A673 (cell line): ENCODE measurements at regions not wholly inside any gene's neighbourhood (a gene's known extent, or its start where the extent isn't known, plus 50 kb on each side); places are given as distances from the start of the nearest gene placed in this dataset.
"Not testable (repeated sequence)": the region's sequence is repeated elsewhere in the genome, so short reads cannot be mapped to it uniquely, and the experiment has no call there.

Experiments
- BruUV-seq: library from RNA; stranded (reverse); fragments of 400-500 nt; replicated peaks from 2 replicates; lab custom pipeline; 2021; lab: Mats Ljungman, UMichigan
- CTCF ChIA-PET: fragments of 300-600 bp; sonication (Branson Sonifier 250); formaldehyde crosslinking; loops from one replicate; lab custom pipeline; 2022; ENCODE audit warnings: antibody characterized with exemption; lab: Charles Lee
- POLR2A ChIA-PET: fragments of 300-600 bp; sonication (Branson Sonifier 250); formaldehyde crosslinking; loops from one replicate; lab custom pipeline; 2022; ENCODE audit warnings: antibody characterized with exemption; ENCODE audit not compliant: low non-redundant PET; lab: Charles Lee
- DNase-seq: peaks from one replicate; pipeline ENCODE4 v3.0.0-alpha.2; 2015; ENCODE audit warnings: low spot score
- H3K27ac ChIP-seq: fragments of 200-600 bp; sonication (generic); 2 replicates; pipeline ENCODE4 v1.5.1; 2016; ENCODE audit warnings: mixed run types, low read depth, mild to moderate bottlenecking, mixed read lengths, antibody characterized with exemption, low read length; ENCODE audit not compliant: poor library complexity, severe bottlenecking
- H3K27me3 ChIP-seq: fragments of 200-600 bp; sonication (generic); replicated peaks from 2 replicates; pipeline ENCODE4 v1.6.1; 2017; ENCODE audit warnings: mixed run types, low read depth, mild to moderate bottlenecking, mixed read lengths, antibody characterized with exemption, low read length; ENCODE audit not compliant: insufficient read depth, poor library complexity
- H3K36me3 ChIP-seq: fragments of 200-600 bp; sonication (generic); 2 replicates; pipeline ENCODE4 v1.6.1; 2016; ENCODE audit warnings: mixed run types, mild to moderate bottlenecking, mixed read lengths, antibody characterized with exemption, low read length; ENCODE audit not compliant: insufficient read depth, poor library complexity, severe bottlenecking
- H3K4me1 ChIP-seq: fragments of 200-600 bp; sonication (generic); 2 replicates; pipeline ENCODE4 v1.6.1; 2017; ENCODE audit warnings: mixed run types, mild to moderate bottlenecking, mixed read lengths, antibody characterized with exemption, low read length; ENCODE audit not compliant: insufficient read depth, poor library complexity, severe bottlenecking
- H3K4me3 ChIP-seq: fragments of 200-600 bp; sonication (generic); 2 replicates; pipeline ENCODE4 v1.5.1; 2016; ENCODE audit warnings: low read depth, mixed run types, mild to moderate bottlenecking, mixed read lengths, low read length; ENCODE audit not compliant: poor library complexity, severe bottlenecking
- H3K9me3 ChIP-seq: fragments of 200-600 bp; sonication (generic); 2 replicates; pipeline ENCODE4 v1.6.1; 2016; ENCODE audit warnings: mixed run types, low read depth, mild to moderate bottlenecking, mixed read lengths, antibody characterized with exemption, low read length; ENCODE audit not compliant: poor library complexity, severe bottlenecking
- intact Hi-C: fragments of 100-400 bp; cut with micrococcal nuclease; formaldehyde crosslinking; loops from one replicate; pipeline ENCODE4 v1.10.0; 2022; ENCODE audit not compliant: unreplicated experiment

DNA sequence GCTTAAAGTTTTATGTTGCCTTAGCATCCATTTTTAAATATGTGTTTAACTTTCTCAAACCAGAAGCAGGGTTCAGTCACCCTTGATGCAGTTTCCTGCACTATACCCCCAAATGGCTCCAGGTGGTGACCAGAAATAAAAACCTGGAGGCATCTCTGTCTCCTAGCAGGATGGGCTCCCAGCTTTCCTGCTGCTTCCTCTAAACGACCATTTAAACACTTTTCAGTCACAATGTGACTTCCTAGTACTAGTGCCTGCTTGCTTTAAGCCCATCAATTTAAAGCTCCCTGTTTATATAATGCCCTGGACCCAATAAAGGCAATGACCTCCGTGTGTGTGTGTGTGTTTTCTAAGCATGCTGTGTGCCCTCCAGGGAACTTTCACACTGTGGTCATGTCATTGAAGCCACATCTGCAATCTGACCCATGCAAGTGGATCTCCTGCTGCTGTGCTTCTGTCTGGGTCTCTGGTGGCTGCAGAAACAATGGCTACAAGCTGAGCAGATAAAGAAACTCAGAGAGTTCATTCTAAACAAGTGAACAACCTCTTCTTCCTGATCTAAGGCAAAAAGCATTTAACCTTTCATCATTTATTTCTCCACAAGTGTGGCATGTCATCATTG is 175.3 kb downstream of the SPATA31A6 start:
- H3K36me3 ChIP-seq, H3K27ac ChIP-seq, DNase-seq, CTCF ChIA-PET, H3K4me1 ChIP-seq, H3K9me3 ChIP-seq, POLR2A ChIA-PET, H3K27me3 ChIP-seq, intact Hi-C loops, BruUV-seq, H3K4me3 ChIP-seq: not testable (repeated sequence)

GRCh38 chr9:42364410-42365243 is 181.2 kb downstream of the SPATA31A6 start:
- H3K9me3 ChIP-seq, H3K4me1 ChIP-seq, CTCF ChIA-PET, H3K27me3 ChIP-seq, H3K36me3 ChIP-seq, H3K27ac ChIP-seq, H3K4me3 ChIP-seq, POLR2A ChIA-PET, intact Hi-C loops, BruUV-seq, DNase-seq: not testable (repeated sequence)

DNA sequence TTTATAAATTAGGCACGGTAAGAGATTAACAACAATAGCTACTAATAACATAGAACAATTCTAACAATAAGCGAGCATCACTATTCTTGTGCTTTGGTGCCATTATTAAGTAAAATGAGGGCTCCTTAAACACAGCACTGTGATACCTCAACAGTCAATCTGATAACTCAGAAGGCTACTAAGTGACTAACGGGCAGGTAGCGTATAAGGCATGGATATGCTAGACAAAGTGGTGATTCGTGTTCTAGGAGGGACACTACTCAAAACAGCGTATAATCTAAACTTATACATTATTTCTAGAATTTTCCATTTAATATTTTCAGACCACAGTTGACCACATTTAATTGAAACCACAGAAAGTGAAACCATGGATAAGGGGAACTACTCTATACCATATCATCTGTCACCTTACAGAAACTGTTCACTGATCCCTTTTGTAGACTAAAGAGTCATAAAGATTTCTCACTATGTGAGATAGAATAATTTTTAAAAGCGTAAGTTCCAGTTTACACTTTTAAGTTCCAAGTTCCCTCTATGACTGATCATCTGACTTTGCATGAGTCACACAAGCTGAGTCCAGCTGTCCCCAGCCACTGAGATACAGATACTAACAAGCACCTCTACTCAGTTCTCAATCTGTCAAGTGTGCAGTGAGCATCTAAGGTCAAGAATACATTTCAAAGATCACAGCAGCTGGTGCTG is 181.9 kb downstream of the SPATA31A6 start:
- POLR2A ChIA-PET, H3K27me3 ChIP-seq, DNase-seq, H3K36me3 ChIP-seq, H3K27ac ChIP-seq, H3K4me3 ChIP-seq, H3K9me3 ChIP-seq, H3K4me1 ChIP-seq, BruUV-seq, intact Hi-C loops, CTCF ChIA-PET: not testable (repeated sequence)

DNA sequence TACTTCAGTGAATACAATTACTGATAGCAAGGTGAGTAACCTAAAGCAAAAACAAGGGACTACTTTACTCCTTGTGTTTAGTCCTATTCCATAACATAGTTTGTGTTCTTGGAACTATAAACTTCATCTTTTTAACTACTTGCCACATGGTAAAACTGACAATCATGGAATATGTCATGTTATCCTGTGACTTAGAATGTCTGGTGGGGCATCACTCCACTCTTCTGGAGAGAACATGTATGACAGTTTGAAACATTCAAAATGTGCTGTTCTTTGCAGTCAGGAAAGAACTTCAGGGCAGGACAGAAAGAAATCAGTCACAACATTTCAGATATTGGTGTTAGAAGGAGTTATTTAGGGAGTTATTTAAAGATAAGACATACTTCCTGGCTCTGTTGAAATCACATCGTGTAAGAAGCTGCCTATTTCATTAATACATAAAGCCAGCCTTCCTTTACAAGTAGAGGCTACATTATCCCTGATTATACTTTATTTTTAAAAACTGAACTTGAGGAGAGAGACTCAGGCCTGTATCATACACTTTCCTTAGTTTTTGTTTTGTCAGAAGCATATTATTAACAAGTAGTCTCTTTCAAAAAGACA is 184.9 kb downstream of the SPATA31A6 start:
- POLR2A ChIA-PET, H3K27me3 ChIP-seq, BruUV-seq, H3K36me3 ChIP-seq, H3K4me1 ChIP-seq, H3K4me3 ChIP-seq, intact Hi-C loops, H3K27ac ChIP-seq, DNase-seq, CTCF ChIA-PET, H3K9me3 ChIP-seq: not testable (repeated sequence)

GRCh38 chr9:42370172-42370571 is 186.7 kb downstream of the SPATA31A6 start:
- CTCF ChIA-PET, H3K27ac ChIP-seq, H3K9me3 ChIP-seq, POLR2A ChIA-PET, DNase-seq, H3K4me1 ChIP-seq, BruUV-seq, H3K36me3 ChIP-seq, intact Hi-C loops, H3K4me3 ChIP-seq, H3K27me3 ChIP-seq: not testable (repeated sequence)

DNA sequence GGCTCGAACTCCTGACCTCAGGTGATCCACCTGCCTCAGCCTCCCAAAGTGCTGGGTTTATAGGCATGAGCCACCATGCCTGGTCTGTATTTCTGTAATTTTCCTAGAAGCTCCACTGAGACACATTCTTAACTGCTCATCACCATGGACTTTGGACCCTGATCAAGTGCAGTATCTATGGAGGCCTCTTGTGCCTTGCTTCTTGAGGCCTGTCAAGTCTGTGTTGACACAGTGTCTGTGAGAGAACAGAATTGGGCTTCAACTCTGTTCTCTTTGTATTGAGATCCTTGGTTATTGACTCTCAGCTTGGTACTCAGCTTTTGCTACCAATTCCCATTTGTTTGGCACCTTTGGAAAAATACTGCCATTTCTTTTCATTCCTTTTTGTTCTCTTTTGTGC is 188.0 kb downstream of the SPATA31A6 start:
- H3K36me3 ChIP-seq, H3K27me3 ChIP-seq, H3K4me3 ChIP-seq, intact Hi-C loops, CTCF ChIA-PET, H3K4me1 ChIP-seq, H3K27ac ChIP-seq, POLR2A ChIA-PET, BruUV-seq, H3K9me3 ChIP-seq, DNase-seq: not testable (repeated sequence)
